ENCODE measurements at regions not wholly inside any gene's neighbourhood (a gene's known extent, or its start where the extent isn't known, plus 50 kb on each side); places are given as distances from the start of the nearest gene placed in this dataset.

GRCh38 chr9:99509900-99510535 lies 287.9 kb downstream of the SEC61B start:
- no peaks in the 10 kb centered on the region for H4K20me1 ChIP-seq (ENCODE audit: insufficient read depth, low read length)
- H3K27ac ChIP-seq (ENCODE audit: low read depth, low read length, poor library complexity, severe bottlenecking) = no peak overlapping the region
- H3K9me3 ChIP-seq (ENCODE audit: low read length) = no peaks in the 10 kb centered on the region
- no peaks in the 10 kb centered on the region for H3K36me3 ChIP-seq (ENCODE audit: insufficient read depth, low read length)
- H3K4me1 ChIP-seq (ENCODE audit: insufficient read depth, low read length, severe bottlenecking) = no peaks in the 10 kb centered on the region
- H3K4me2 ChIP-seq (ENCODE audit: low read length) = no peak overlapping the region
- H3K4me3 ChIP-seq (ENCODE audit: low read depth, low read length, poor library complexity, severe bottlenecking) = no peak overlapping the region
- H3K27me3 ChIP-seq (ENCODE audit: insufficient read depth, low read length) = no peaks in the 10 kb centered on the region
- H3F3A ChIP-seq (ENCODE audit: insufficient read depth, low read length) = no peaks in the 10 kb centered on the region
- no peaks in the 10 kb centered on the region for H3K79me2 ChIP-seq (ENCODE audit: insufficient read depth, low read length)
- no peaks in the 10 kb centered on the region for H3K9me2 ChIP-seq (ENCODE audit: low read depth, low read length)
- no peak overlapping the region for H2AFZ ChIP-seq (ENCODE audit: low read length)
- no peak overlapping the region for H3K9ac ChIP-seq (ENCODE audit: low read length)
- no peak for TF ChIP-seq EZH2 (IDR thresholded peaks at IDR 0.05; ENCODE audit: borderline replicate concordance, low read length)
- no peak for TF ChIP-seq CTCF (IDR thresholded peaks at IDR 0.05; ENCODE audit: low read length)

- TF ChIP-seq EZH2 (IDR thresholded peaks at IDR 0.05; ENCODE audit: borderline replicate concordance, low read length) (no peak), CTCF (IDR thresholded peaks at IDR 0.05; ENCODE audit: low read length) (peak; percentile 35; the same call in 1 of the 2 replicates)
- no peaks in the 10 kb centered on the region for H3K9me3 ChIP-seq (ENCODE audit: low read length)
- H3F3A ChIP-seq (ENCODE audit: insufficient read depth, low read length) = no peaks in the 10 kb centered on the region
- H3K9me2 ChIP-seq (ENCODE audit: low read depth, low read length) = no peaks in the 10 kb centered on the region
- H3K36me3 ChIP-seq (ENCODE audit: insufficient read depth, low read length) = no peaks in the 10 kb centered on the region
- H3K9ac ChIP-seq (ENCODE audit: low read length) = no peak overlapping the region
- no peak overlapping the region for H2AFZ ChIP-seq (ENCODE audit: low read length)
- no peak overlapping the region for H3K4me3 ChIP-seq (ENCODE audit: low read depth, low read length, poor library complexity, severe bottlenecking)
- H3K4me1 ChIP-seq (ENCODE audit: insufficient read depth, low read length, severe bottlenecking) = no peaks in the 10 kb centered on the region
- H4K20me1 ChIP-seq (ENCODE audit: insufficient read depth, low read length) = no peaks in the 10 kb centered on the region
- no peak overlapping the region for H3K27ac ChIP-seq (ENCODE audit: low read depth, low read length, poor library complexity, severe bottlenecking)
- no peak overlapping the region for H3K4me2 ChIP-seq (ENCODE audit: low read length)
- no peaks in the 10 kb centered on the region for H3K27me3 ChIP-seq (ENCODE audit: insufficient read depth, low read length)
- H3K79me2 ChIP-seq (ENCODE audit: insufficient read depth, low read length) = no peaks in the 10 kb centered on the region
Measured at GRCh38 chr9:99511723-99512122, 289.6 kb downstream of the SEC61B start.

- Histone ChIP-seq H3K9ac (ENCODE audit: low read length) (no peak overlapping the region), H3K4me2 (ENCODE audit: low read length) (no peak overlapping the region)
Measured at GRCh38 chr9:99513441-99514112, 291.5 kb downstream of the SEC61B start.

More at GRCh38 chr9:99513441-99514112, 291.5 kb downstream of the SEC61B start:
- Histone ChIP-seq H3K79me2 (ENCODE audit: insufficient read depth, low read length) (no peaks in the 10 kb centered on the region), H4K20me1 (ENCODE audit: insufficient read depth, low read length) (no peaks in the 10 kb centered on the region), H3K4me1 (ENCODE audit: insufficient read depth, low read length, severe bottlenecking) (no peaks in the 10 kb centered on the region), H3K9me2 (ENCODE audit: low read depth, low read length) (no peaks in the 10 kb centered on the region), H3K27ac (ENCODE audit: low read depth, low read length, poor library complexity, severe bottlenecking) (no peak overlapping the region), H2AFZ (ENCODE audit: low read length) (no peak overlapping the region), H3K27me3 (ENCODE audit: insufficient read depth, low read length) (no peaks in the 10 kb centered on the region), H3K4me3 (ENCODE audit: low read depth, low read length, poor library complexity, severe bottlenecking) (no peak overlapping the region), H3K9me3 (ENCODE audit: low read length) (no peaks in the 10 kb centered on the region), H3K36me3 (ENCODE audit: insufficient read depth, low read length) (no peaks in the 10 kb centered on the region), H3F3A (ENCODE audit: insufficient read depth, low read length) (no peaks in the 10 kb centered on the region)
- no peak for TF ChIP-seq EZH2 (IDR thresholded peaks at IDR 0.05; ENCODE audit: borderline replicate concordance, low read length)
- no peak for TF ChIP-seq CTCF (IDR thresholded peaks at IDR 0.05; ENCODE audit: low read length)
